ENCODE measurements at regions not wholly inside any gene's neighbourhood (a gene's known extent, or its start where the extent isn't known, plus 50 kb on each side); places are given as distances from the start of the nearest gene placed in this dataset.

- Histone ChIP-seq H3K79me2 (ENCODE audit: insufficient read depth, low read length) (no peaks in the 10 kb centered on the region), H3K4ac (ENCODE audit: low read depth, low read length) (no peak overlapping the region), H3K9ac (ENCODE audit: extremely low read depth, insufficient read length, low read length) (no peak overlapping the region), H3K23ac (ENCODE audit: insufficient read length, low read depth, low read length) (no peak overlapping the region), H2BK12ac (ENCODE audit: insufficient read length, low read depth, low read length) (no peak overlapping the region), H3K14ac (ENCODE audit: insufficient read depth, low read length) (no peak overlapping the region), H2AK5ac (ENCODE audit: insufficient read length, low read length) (no peak overlapping the region), H3K56ac (ENCODE audit: insufficient read length, low read depth, low read length) (no peak overlapping the region), H2BK20ac (ENCODE audit: low read depth, low read length, poor library complexity, severe bottlenecking) (no peak overlapping the region), H3K4me2 (ENCODE audit: insufficient read depth, insufficient read length, low read length) (no peak overlapping the region), H4K8ac (replicated peaks; ENCODE audit: insufficient read length, low read depth, low read length) (no peak overlapping the region), H4K91ac (ENCODE audit: insufficient read length, low read depth, low read length) (no peak overlapping the region), H3K23me2 (ENCODE audit: insufficient read length, low read depth, low read length, poor library complexity, severe bottlenecking) (no peaks in the 10 kb centered on the region), H2BK120ac (ENCODE audit: low read depth, low read length, poor library complexity, severe bottlenecking) (no peak overlapping the region), H3K9me3 (ENCODE audit: control insufficient read depth, low read depth, low read length) (no peaks in the 10 kb centered on the region), H2BK5ac (ENCODE audit: insufficient read length, low read length) (no peak overlapping the region), H2AFZ (ENCODE audit: low read length) (no peak overlapping the region), H3K79me1 (ENCODE audit: insufficient read depth, low read depth, low read length, poor library complexity, severe bottlenecking) (no peaks in the 10 kb centered on the region), H4K5ac (ENCODE audit: insufficient read length, low read depth, low read length) (no peak overlapping the region), H3K4me1 (ENCODE audit: insufficient read depth, low read length) (no peaks in the 10 kb centered on the region), H2BK15ac (ENCODE audit: low read depth, low read length) (no peak overlapping the region), H3T11ph (ENCODE audit: low read length) (no peak overlapping the region), H3K27me3 (ENCODE audit: insufficient read depth, low read length) (no peaks in the 10 kb centered on the region), H3K27ac (ENCODE audit: insufficient read length, low read depth, low read length) (no peak overlapping the region), H4K20me1 (ENCODE audit: control insufficient read depth, insufficient read depth, insufficient read length) (no peaks in the 10 kb centered on the region), H3K18ac (ENCODE audit: insufficient read length, low read depth, low read length) (no peak overlapping the region)
- Mint-ChIP-seq H3K4me3 (no peak overlapping the region), H3K27ac (no peak overlapping the region), H3K4me1 (no peaks in the 10 kb centered on the region), H3K9me3 (peaks cover 2 to 3% of the 10 kb centered on the region in 2 experiments; a peak in 2 of 5 replicates), H3K36me3 (ENCODE audit: insufficient read depth in 1 of 3, low read depth in 3 of 3) (no peaks in the 10 kb centered on the region), H3K27me3 (ENCODE audit: low read depth) (no peaks in the 10 kb centered on the region)
- WGBS (ENCODE audit: extremely low coverage, insufficient read length, low lambda C conversion rate), result no CpG with 5 or more reads among the region's 3 CpGs
- no peak for TF ChIP-seq CTCF (conservative IDR thresholded peaks at IDR 0.05)
- no peak for DNase-seq
These were observed 317.4 kb downstream of the DIPK2A start for GRCh38 chr3:144289057-144289456.

All from H9 (cell line).